CD8-positive, alpha-beta memory T cell (primary cell): ENCODE measurements at regions not wholly inside any gene's neighbourhood (a gene's known extent, or its start where the extent isn't known, plus 50 kb on each side); places are given as distances from the start of the nearest gene placed in this dataset.

Experiments
- CTCF ChIA-PET: fragments of 350-600 bp; sonication (Branson Sonifier 250); formaldehyde crosslinking; loops from one replicate; lab custom pipeline; 2021; ENCODE audit warnings: antibody characterized with exemption; lab: Charles Lee
- POLR2A ChIA-PET: fragments of 350-600 bp; sonication (Branson Sonifier 250); formaldehyde crosslinking; loops from one replicate; lab custom pipeline; 2021; ENCODE audit warnings: antibody characterized with exemption; lab: Charles Lee
- DNase-seq, 5 donors: peaks; one replicate each; pipeline versions ENCODE4 v3.0.0 to v3.0.0-alpha.2; 2020 to 2022; ENCODE audit warnings: mixed read lengths in 1 of 5
- H3K27ac ChIP-seq: one replicate; pipeline ENCODE4 v1.7.0; 2013; ENCODE audit warnings: low read depth, mild to moderate bottlenecking, low read length, moderate library complexity
- H3K27me3 ChIP-seq: 2 replicates; pipeline ENCODE4 v1.7.0; 2013; ENCODE audit warnings: low read length, mild to moderate bottlenecking; ENCODE audit not compliant: insufficient read depth, poor library complexity, severe bottlenecking
- H3K36me3 ChIP-seq: 2 replicates; pipeline ENCODE4 v1.7.0; 2013; ENCODE audit warnings: mild to moderate bottlenecking, low read length, moderate library complexity; ENCODE audit not compliant: insufficient read depth
- H3K4me1 ChIP-seq: 2 replicates; pipeline ENCODE4 v1.7.0; 2013; ENCODE audit warnings: mild to moderate bottlenecking, low read length, moderate library complexity; ENCODE audit not compliant: insufficient read depth
- H3K4me3 ChIP-seq: 2 replicates; pipeline ENCODE4 v1.7.0; 2013; ENCODE audit warnings: mild to moderate bottlenecking, low read length
- H3K9me3 ChIP-seq: 2 replicates; pipeline ENCODE4 v1.7.0; 2013; ENCODE audit warnings: mild to moderate bottlenecking, low read length
- H3K27ac Mint-ChIP-seq, 8 donors: one replicate each; pipeline ENCODE4 v1.8.0; 2020 to 2021; ENCODE audit warnings: mixed read lengths in 8 of 8, mild to moderate bottlenecking in 6 of 8, inconsistent platforms in 3 of 8, moderate library complexity in 3 of 8
- H3K27me3 Mint-ChIP-seq, 2 donors: one replicate each; pipeline ENCODE4 v1.8.0; 2020 to 2021; ENCODE audit warnings: mixed read lengths in 2 of 2, mild to moderate bottlenecking in 1 of 2, moderate library complexity in 1 of 2
- H3K36me3 Mint-ChIP-seq, 3 donors: one replicate each; pipeline ENCODE4 v1.8.0; 2020 to 2021; ENCODE audit warnings: mixed read lengths in 3 of 3, inconsistent platforms in 1 of 3, mild to moderate bottlenecking in 1 of 3
- H3K4me1 Mint-ChIP-seq, 3 donors: one replicate each; pipeline ENCODE4 v1.8.0; 2020 to 2021; ENCODE audit warnings: mixed read lengths in 3 of 3, inconsistent platforms in 1 of 3, mild to moderate bottlenecking in 1 of 3
- H3K4me3 Mint-ChIP-seq, 7 donors: one replicate each; pipeline ENCODE4 v1.8.0; 2020 to 2021; ENCODE audit warnings: mixed read lengths in 7 of 7, mild to moderate bottlenecking in 6 of 7, moderate library complexity in 4 of 7, inconsistent platforms in 2 of 7
- H3K9me3 Mint-ChIP-seq, 5 donors: one replicate each; pipeline ENCODE4 v1.8.0; 2020 to 2022; ENCODE audit warnings: mixed read lengths in 5 of 5, mild to moderate bottlenecking in 3 of 5, moderate library complexity in 2 of 5, inconsistent platforms in 1 of 5

DNA sequence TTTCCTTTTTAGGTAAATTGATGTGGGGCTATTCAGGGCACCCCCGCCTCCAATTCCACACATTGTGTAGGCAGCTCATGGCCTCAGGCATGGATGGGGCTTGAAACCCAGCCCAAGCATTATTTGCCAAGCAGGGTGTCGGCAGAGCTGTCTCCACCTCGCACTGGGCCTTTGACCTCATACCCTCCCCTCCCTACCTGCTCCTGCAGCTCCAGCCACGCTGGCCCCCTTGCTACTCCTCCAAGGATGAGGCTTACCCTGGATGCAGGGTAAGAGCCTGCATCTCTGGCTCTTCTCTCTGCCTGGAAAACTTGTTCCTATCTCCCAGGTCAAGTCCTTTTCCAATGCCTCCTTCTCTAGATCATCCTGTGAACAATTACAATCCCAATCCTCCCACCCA is 232.6 kb downstream of the SOD2 start:
- no peaks in the 10 kb centered on the region for H3K4me1 ChIP-seq
- Mint-ChIP-seq H3K4me3 (no peak overlapping the region), H3K27ac (no peak overlapping the region), H3K9me3 (peaks cover 0 to 2% (median under 1%) of the 10 kb centered on the region in 5 donors), H3K27me3 (peaks cover 12 to 16% of the 10 kb centered on the region in 2 donors), H3K36me3 (no peaks in the 10 kb centered on the region), H3K4me1 (no peaks in the 10 kb centered on the region)
- no peaks in the 10 kb centered on the region for H3K27me3 ChIP-seq
- ChIA-PET CTCF (no interaction called here), POLR2A (no interaction called here)
- H3K27ac ChIP-seq = no peak overlapping the region
- no peaks in the 10 kb centered on the region for H3K36me3 ChIP-seq
- no peak for DNase-seq
- H3K9me3 ChIP-seq = no peaks in the 10 kb centered on the region
- H3K4me3 ChIP-seq = no peak overlapping the region

DNA sequence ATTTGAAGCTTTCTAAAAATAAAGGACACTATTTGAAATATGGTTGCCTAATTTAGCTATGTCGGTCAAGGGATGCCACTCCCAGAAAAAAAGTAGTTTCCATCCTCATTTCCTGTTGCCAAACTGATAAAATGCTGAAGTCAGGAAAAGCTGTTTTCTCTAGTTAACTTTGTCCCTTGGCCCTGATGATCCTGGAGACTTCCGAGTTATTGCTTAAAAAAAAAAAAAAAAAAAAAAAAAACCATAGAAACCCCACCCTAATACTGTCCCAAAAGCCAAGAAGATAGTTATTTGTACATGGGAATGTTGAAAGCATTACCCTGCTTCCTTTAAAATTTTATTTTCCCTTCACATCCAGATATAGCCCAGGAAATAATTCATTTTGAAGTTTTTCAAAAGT is 236.7 kb downstream of the SOD2 start:
- no peak for DNase-seq
- Histone ChIP-seq H3K27me3 (no peaks in the 10 kb centered on the region), H3K4me1 (no peaks in the 10 kb centered on the region), H3K27ac (no peak overlapping the region), H3K9me3 (no peaks in the 10 kb centered on the region), H3K4me3 (no peak overlapping the region), H3K36me3 (no peaks in the 10 kb centered on the region)
- Mint-ChIP-seq H3K4me1 (no peaks in the 10 kb centered on the region), H3K36me3 (no peaks in the 10 kb centered on the region), H3K4me3 (no peak overlapping the region), H3K27me3 (peaks cover 8 to 15% of the 10 kb centered on the region in 2 donors), H3K9me3 (peaks cover 0 to 7% (median 2%) of the 10 kb centered on the region in 5 donors), H3K27ac (no peak overlapping the region)
- CTCF ChIA-PET = no interaction called here
- POLR2A ChIA-PET = no interaction called here

DNA sequence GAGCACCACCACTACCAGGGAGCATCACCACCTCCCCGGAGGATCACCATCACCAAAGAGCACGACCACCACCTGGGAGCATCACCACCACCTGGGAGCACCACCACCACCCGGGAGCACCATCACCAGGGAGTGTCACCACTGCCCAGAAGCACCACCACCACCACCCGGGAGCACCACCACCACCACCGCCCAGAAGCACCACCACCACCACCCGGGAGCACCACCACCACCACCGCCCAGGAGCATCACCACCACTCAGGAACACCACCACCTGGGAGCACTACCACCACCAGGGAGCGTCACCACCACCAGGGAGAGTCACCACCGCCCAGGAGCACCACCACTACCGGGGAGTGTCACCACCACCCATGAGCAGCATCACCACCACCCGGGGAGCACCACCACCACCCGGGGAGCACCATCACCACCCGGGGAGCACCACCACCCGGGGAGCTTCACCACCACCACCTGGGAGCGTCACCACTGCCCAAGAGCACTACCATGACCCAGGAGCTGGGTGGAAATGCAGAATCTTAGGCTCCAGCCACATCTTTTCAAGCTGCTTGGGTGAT is 237.3 kb downstream of the SOD2 start:
- H3K27me3 Mint-ChIP-seq = peaks cover 4 to 12% of the 10 kb centered on the region in 2 donors
- H3K36me3 ChIP-seq = no peaks in the 10 kb centered on the region
- no peak overlapping the region for H3K27ac Mint-ChIP-seq
- POLR2A ChIA-PET = no interaction called here
- no peaks in the 10 kb centered on the region for H3K9me3 ChIP-seq
- H3K4me1 ChIP-seq = no peaks in the 10 kb centered on the region
- no peak overlapping the region for H3K4me3 Mint-ChIP-seq
- peaks cover 0 to 7% (median 2%) of the 10 kb centered on the region in 5 donors for H3K9me3 Mint-ChIP-seq
- no peaks in the 10 kb centered on the region for H3K36me3 Mint-ChIP-seq
- CTCF ChIA-PET = no interaction called here
- H3K27ac ChIP-seq = no peak overlapping the region
- no peak overlapping the region for H3K4me3 ChIP-seq
- no peaks in the 10 kb centered on the region for H3K27me3 ChIP-seq
- no peak for DNase-seq
- no peaks in the 10 kb centered on the region for H3K4me1 Mint-ChIP-seq

DNA sequence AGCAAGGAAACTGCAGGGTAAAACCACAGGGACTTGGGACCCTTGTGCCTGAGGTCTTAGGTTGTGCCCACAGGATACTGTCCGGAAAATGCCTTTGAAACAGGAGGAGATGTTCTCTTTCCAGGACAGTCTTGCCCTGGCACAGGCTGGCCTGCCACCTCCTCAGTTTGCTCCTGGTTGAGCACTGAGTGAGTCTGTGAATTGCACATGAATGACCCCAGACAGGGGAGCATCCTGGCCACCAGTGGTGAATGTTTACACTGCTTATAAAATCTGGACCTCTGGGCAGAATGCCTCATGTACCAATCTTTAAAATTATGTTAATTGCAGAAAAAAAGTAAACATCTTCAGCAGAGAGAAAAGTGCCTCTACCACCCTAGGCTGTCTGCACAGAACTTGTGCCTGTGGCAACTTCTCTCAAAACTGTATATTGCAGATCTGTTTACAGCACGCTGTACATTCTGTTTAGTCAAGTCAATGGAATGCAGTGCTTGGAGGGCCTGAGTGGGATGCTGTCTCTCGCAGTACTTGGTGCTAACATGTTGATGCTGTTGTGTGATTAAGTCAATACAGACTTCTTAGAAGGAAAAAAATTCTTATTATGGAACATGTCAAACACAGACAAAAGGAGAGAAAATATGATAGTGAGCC is 242.1 kb downstream of the SOD2 start:
- ChIA-PET POLR2A (no interaction called here), CTCF (no interaction called here)
- Mint-ChIP-seq H3K4me3 (no peak overlapping the region), H3K27ac (no peak overlapping the region), H3K27me3 (peaks cover 13 to 18% of the 10 kb centered on the region in 2 donors), H3K4me1 (no peaks in the 10 kb centered on the region), H3K36me3 (no peaks in the 10 kb centered on the region), H3K9me3 (peaks cover 0 to 7% (median 0%) of the 10 kb centered on the region in 5 donors)
- DNase-seq = no peak
- no peaks in the 10 kb centered on the region for H3K4me1 ChIP-seq
- no peak overlapping the region for H3K4me3 ChIP-seq
- no peaks in the 10 kb centered on the region for H3K27me3 ChIP-seq
- no peaks in the 10 kb centered on the region for H3K9me3 ChIP-seq
- no peak overlapping the region for H3K27ac ChIP-seq
- H3K36me3 ChIP-seq = no peaks in the 10 kb centered on the region

DNA sequence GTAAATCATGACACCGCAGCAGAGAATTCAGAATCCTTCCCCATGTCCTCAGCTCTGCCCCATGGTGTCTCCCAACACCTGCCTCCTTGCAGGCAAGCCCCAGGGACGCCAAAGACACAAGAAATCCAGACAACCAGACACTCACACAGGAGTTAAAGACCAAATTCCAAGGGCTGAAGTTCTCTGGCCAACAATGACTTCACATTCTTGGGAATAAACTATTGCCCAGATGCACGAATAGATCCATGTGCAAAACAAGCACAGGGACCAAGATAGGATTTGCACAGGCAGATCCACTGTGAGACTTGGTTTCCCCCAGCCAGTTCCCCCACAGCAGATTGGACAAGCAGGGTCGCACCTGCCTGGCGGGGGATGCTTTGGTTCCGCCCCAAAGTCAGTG is 246.7 kb downstream of the SOD2 start:
- Histone ChIP-seq H3K4me1 (no peaks in the 10 kb centered on the region), H3K27ac (no peak overlapping the region), H3K4me3 (no peak overlapping the region), H3K9me3 (no peaks in the 10 kb centered on the region), H3K27me3 (no peaks in the 10 kb centered on the region), H3K36me3 (no peaks in the 10 kb centered on the region)
- no peak for DNase-seq
- POLR2A ChIA-PET = no interaction called here
- H3K27ac Mint-ChIP-seq = no peak overlapping the region
- H3K4me1 Mint-ChIP-seq = no peaks in the 10 kb centered on the region
- no peaks in the 10 kb centered on the region for H3K36me3 Mint-ChIP-seq
- no peaks in the 10 kb centered on the region for H3K9me3 Mint-ChIP-seq
- H3K27me3 Mint-ChIP-seq = peaks cover 15 to 24% of the 10 kb centered on the region in 2 donors
- no peak overlapping the region for H3K4me3 Mint-ChIP-seq
- CTCF ChIA-PET = no interaction called here

DNA sequence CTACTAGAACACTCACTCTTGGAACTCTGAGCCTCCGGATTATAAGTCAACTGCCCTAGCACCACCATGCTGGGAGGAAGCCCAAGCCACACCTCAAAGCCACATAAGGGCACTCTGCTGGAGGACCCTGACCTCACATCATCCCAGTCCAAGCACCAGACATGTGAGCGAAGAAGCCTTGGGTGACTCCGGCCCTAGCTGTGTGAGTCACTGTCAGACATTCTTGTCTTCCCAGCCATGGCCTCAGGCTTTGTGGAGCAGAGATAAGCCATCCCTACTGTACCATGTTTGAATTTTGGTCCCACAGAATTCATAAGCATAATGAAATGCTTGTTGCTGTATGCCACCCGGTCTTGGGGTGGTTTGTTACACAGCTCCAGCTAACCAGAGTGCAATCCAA is 247.7 kb downstream of the SOD2 start:
- no peak for DNase-seq
- Histone ChIP-seq H3K9me3 (no peaks in the 10 kb centered on the region), H3K27me3 (no peaks in the 10 kb centered on the region), H3K4me3 (no peak overlapping the region), H3K4me1 (no peaks in the 10 kb centered on the region), H3K27ac (no peak overlapping the region), H3K36me3 (no peaks in the 10 kb centered on the region)
- Mint-ChIP-seq H3K9me3 (peaks cover 0 to 2% (median 0%) of the 10 kb centered on the region in 5 donors), H3K27me3 (peaks cover 12 to 24% of the 10 kb centered on the region in 2 donors), H3K4me1 (no peaks in the 10 kb centered on the region), H3K27ac (no peak overlapping the region), H3K36me3 (no peaks in the 10 kb centered on the region), H3K4me3 (no peak overlapping the region)
- ChIA-PET CTCF (no interaction called here), POLR2A (no interaction called here)

- no peaks in the 10 kb centered on the region for H3K9me3 ChIP-seq
- POLR2A ChIA-PET = no interaction called here
- CTCF ChIA-PET = no interaction called here
- Mint-ChIP-seq H3K9me3 (peaks cover 0 to 2% (median 0%) of the 10 kb centered on the region in 5 donors), H3K4me3 (no peak overlapping the region), H3K27ac (no peak overlapping the region), H3K36me3 (no peaks in the 10 kb centered on the region), H3K27me3 (peaks cover 12 to 24% of the 10 kb centered on the region in 2 donors), H3K4me1 (no peaks in the 10 kb centered on the region)
- H3K36me3 ChIP-seq = no peaks in the 10 kb centered on the region
- H3K27me3 ChIP-seq = no peaks in the 10 kb centered on the region
- no peak for DNase-seq
- no peaks in the 10 kb centered on the region for H3K4me1 ChIP-seq
- H3K4me3 ChIP-seq = no peak overlapping the region
- no peak overlapping the region for H3K27ac ChIP-seq
Observed at GRCh38 chr6:159444056-159444760, 248.8 kb downstream of the SOD2 start.

- Histone ChIP-seq H3K9me3 (no peaks in the 10 kb centered on the region), H3K4me3 (no peak overlapping the region), H3K27me3 (no peaks in the 10 kb centered on the region), H3K36me3 (no peaks in the 10 kb centered on the region), H3K4me1 (no peaks in the 10 kb centered on the region), H3K27ac (no peak overlapping the region)
- H3K27ac Mint-ChIP-seq = no peak overlapping the region
- ChIA-PET CTCF (no interaction called here), POLR2A (no interaction called here)
- no peak for DNase-seq
- H3K27me3 Mint-ChIP-seq = peaks cover 11 to 24% of the 10 kb centered on the region in 2 donors
- peaks cover 0 to 2% (median 0%) of the 10 kb centered on the region in 5 donors for H3K9me3 Mint-ChIP-seq
- H3K4me1 Mint-ChIP-seq = no peaks in the 10 kb centered on the region
- no peaks in the 10 kb centered on the region for H3K36me3 Mint-ChIP-seq
- no peak overlapping the region for H3K4me3 Mint-ChIP-seq
Observed at GRCh38 chr6:159443417-159443920, 249.6 kb downstream of the SOD2 start.
